PFSK-1 (cell line): ENCODE measurements at regions not wholly inside any gene's neighbourhood (a gene's known extent, or its start where the extent isn't known, plus 50 kb on each side); places are given as distances from the start of the nearest gene placed in this dataset.

Experiments
- POLR2AphosphoS5 ChIP-seq: IDR thresholded peaks from 2 replicates; pipeline ENCODE4 v1.6.1; 2012; ENCODE audit warnings: low read depth, mild to moderate bottlenecking, control low read depth, low read length, moderate library complexity
- SIN3A ChIP-seq: IDR thresholded peaks from 2 replicates; pipeline ENCODE4 v1.6.1; 2012; ENCODE audit warnings: mild to moderate bottlenecking, low read length, moderate library complexity, borderline replicate concordance; ENCODE audit not compliant: insufficient read depth
- TAF1 ChIP-seq: IDR thresholded peaks from 2 replicates; pipeline ENCODE4 v1.6.1; 2012; ENCODE audit warnings: low read length, control low read depth, borderline replicate concordance; ENCODE audit not compliant: insufficient read depth
- TF ChIP-seq, protein P1 (sequence below), 2 experiments: IDR thresholded peaks; 2 replicates each; pipeline versions ENCODE4 v1.6.1 to v1.8.0; 2011 to 2012; ENCODE audit warnings: low read depth in 2 of 2, low read length in 2 of 2, control low read depth in 1 of 2, inconsistent platforms in 1 of 2, mild to moderate bottlenecking in 1 of 2, moderate library complexity in 1 of 2; ENCODE audit not compliant: insufficient read depth in 1 of 2

DNA sequence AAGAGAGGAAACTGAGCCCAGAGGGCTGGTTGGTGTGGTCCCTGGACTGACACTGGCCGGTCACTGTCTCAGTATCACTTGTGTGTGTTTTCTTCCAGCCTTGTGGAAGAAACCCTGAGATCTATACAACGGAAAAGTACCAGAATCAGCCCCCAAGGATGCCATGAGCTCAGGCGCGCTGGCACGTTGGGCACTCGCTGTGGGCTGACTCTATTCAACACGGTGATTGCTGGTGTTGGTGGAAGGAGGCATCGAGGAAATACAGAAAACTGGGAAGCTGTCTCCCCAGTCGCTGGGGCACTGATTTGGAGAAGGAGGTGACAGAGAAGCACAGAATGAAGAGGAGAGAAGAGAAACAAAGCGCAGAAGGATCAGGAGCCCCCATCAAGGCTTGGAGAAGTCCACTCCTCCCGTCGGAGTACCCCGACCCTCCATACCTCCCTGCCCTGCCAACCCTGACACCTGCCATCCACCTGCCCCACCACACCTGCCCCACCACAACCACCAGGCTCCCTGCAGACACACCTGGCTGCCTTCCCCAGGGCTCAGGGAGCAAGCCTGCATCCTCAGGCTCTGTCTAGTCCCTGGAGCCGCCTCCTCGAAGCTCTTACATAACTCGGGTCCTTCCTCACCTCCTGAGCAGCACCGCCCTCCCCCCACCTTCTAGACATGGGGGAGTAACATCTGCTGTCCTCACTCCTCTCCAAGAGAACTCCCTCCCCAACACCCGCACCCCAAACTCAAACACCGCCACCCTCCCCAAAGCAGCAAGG, 66.5 kb downstream of the RBFOX3 start:
- no peak for TF ChIP-seq POLR2AphosphoS5
- TF ChIP-seq, protein P1, sequence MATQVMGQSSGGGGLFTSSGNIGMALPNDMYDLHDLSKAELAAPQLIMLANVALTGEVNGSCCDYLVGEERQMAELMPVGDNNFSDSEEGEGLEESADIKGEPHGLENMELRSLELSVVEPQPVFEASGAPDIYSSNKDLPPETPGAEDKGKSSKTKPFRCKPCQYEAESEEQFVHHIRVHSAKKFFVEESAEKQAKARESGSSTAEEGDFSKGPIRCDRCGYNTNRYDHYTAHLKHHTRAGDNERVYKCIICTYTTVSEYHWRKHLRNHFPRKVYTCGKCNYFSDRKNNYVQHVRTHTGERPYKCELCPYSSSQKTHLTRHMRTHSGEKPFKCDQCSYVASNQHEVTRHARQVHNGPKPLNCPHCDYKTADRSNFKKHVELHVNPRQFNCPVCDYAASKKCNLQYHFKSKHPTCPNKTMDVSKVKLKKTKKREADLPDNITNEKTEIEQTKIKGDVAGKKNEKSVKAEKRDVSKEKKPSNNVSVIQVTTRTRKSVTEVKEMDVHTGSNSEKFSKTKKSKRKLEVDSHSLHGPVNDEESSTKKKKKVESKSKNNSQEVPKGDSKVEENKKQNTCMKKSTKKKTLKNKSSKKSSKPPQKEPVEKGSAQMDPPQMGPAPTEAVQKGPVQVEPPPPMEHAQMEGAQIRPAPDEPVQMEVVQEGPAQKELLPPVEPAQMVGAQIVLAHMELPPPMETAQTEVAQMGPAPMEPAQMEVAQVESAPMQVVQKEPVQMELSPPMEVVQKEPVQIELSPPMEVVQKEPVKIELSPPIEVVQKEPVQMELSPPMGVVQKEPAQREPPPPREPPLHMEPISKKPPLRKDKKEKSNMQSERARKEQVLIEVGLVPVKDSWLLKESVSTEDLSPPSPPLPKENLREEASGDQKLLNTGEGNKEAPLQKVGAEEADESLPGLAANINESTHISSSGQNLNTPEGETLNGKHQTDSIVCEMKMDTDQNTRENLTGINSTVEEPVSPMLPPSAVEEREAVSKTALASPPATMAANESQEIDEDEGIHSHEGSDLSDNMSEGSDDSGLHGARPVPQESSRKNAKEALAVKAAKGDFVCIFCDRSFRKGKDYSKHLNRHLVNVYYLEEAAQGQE (IDR thresholded peaks at IDR 0.05; ENCODE audit: insufficient read depth in 1 of 2, low read depth in 2 of 2, low read length in 2 of 2) = no peak
- TF ChIP-seq TAF1 = no peak
- no peak for TF ChIP-seq SIN3A
